GM23338 (cell line): ENCODE measurements at regions not wholly inside any gene's neighbourhood (a gene's known extent, or its start where the extent isn't known, plus 50 kb on each side); places are given as distances from the start of the nearest gene placed in this dataset.

Experiments
- CTCF ChIP-seq, 2 experiments: fragments of 200-600 bp in 1 of 2; sonication (generic) in 1 of 2; conservative IDR thresholded peaks; 2 replicates each; pipeline versions ENCODE4 v1.5.1 to v1.6.1; 2016 to 2017; ENCODE audit warnings: antibody characterized with exemption in 2 of 2, low read depth in 2 of 2, mild to moderate bottlenecking in 2 of 2, moderate library complexity in 1 of 2
- ETS1 ChIP-seq: IDR thresholded peaks from 2 replicates; pipeline ENCODE4 v1.6.1; 2016; ENCODE audit warnings: antibody characterized with exemption

GRCh38 chr2:194603429-194603828 is 1053.6 kb upstream of the SLC39A10 start:
- no peak for TF ChIP-seq CTCF (conservative IDR thresholded peaks at IDR 0.05; ENCODE audit: low read depth in 2 of 2)
- no peak for TF ChIP-seq ETS1
